ENCODE measurements at regions not wholly inside any gene's neighbourhood (a gene's known extent, or its start where the extent isn't known, plus 50 kb on each side); places are given as distances from the start of the nearest gene placed in this dataset.

DNA sequence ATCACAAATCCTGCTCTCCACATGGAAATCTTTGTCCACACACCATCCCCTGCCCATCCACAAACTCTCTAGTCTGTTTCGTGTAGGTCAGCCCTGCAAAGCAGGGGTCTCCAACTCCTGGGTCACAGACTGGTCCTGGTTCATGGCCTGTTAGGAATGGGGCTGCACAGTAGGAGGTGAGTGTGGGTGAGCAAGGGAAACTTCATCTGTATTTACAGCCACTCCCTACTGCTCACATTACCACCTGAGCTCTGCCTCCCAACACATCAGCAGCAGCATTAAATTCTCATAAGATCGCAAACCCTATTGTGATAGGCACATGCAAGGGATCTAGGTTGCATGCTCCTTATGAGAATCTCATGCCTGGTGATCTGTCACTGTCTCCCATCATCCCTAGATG lies 242.1 kb downstream of the FGFR2 start:
- TF ChIP-seq, protein P1, sequence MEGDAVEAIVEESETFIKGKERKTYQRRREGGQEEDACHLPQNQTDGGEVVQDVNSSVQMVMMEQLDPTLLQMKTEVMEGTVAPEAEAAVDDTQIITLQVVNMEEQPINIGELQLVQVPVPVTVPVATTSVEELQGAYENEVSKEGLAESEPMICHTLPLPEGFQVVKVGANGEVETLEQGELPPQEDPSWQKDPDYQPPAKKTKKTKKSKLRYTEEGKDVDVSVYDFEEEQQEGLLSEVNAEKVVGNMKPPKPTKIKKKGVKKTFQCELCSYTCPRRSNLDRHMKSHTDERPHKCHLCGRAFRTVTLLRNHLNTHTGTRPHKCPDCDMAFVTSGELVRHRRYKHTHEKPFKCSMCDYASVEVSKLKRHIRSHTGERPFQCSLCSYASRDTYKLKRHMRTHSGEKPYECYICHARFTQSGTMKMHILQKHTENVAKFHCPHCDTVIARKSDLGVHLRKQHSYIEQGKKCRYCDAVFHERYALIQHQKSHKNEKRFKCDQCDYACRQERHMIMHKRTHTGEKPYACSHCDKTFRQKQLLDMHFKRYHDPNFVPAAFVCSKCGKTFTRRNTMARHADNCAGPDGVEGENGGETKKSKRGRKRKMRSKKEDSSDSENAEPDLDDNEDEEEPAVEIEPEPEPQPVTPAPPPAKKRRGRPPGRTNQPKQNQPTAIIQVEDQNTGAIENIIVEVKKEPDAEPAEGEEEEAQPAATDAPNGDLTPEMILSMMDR (IDR thresholded peaks at IDR 0.05): no peak
- TF ChIP-seq POLR2A (IDR thresholded peaks at IDR 0.05): no peak

All from gastroesophageal sphincter (tissue), 3 donors.